ENCODE measurements at regions not wholly inside any gene's neighbourhood (a gene's known extent, or its start where the extent isn't known, plus 50 kb on each side); places are given as distances from the start of the nearest gene placed in this dataset.

DNA sequence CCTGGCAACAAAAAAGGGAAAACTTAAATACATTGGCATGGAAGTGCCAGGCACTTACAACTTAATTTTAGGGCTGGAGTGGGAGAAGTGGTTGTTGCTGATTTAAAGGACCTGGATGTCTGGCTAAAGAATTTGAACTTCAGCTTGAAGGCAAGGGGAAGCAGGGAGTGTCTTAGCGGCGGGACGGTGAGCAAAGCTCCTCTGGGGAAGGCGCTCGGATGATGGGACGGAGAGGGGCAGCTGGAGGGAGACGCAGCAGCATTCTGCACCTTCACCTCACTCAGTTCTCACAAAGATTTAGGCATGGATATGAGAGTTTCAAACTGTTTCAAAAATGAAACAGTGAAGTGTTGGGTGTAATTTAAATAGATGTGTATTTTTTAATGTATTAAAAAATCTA, 967.1 kb downstream of the BRD1 start:
- FAIRE-seq, result no peak
- DNase-seq (ENCODE audit: low spot score), result no peak

DNA sequence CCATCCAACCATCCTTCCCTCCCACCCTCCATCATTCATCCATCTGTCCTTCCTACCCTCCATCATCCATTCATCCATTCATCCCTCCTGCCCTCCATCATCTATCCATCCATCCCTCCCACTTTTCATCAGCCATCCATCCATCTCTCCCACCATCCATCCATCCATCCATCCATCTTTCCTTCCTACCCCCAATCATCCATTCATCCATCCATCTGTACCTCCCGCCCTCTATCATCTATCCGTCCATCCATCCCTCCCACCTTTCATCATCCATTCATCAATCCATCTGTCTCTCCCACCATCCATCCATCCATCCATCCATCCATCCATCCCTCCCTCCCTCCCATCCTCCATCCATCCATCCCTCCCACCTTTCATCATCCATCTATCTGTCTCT, 968.8 kb downstream of the BRD1 start:
- FAIRE-seq, result no peak
- no peak for DNase-seq (ENCODE audit: low spot score)

- no peak for FAIRE-seq
- no peak for DNase-seq (ENCODE audit: low spot score)
Observed at GRCh38 chr22:48858121-48858520, 969.6 kb downstream of the BRD1 start.

- FAIRE-seq, result no peak
- no peak for DNase-seq (ENCODE audit: low spot score)
Observed at GRCh38 chr22:48857202-48857805, 970.4 kb downstream of the BRD1 start.

GRCh38 chr22:48856308-48856615, 971.4 kb downstream of the BRD1 start:
- FAIRE-seq, result no peak
- DNase-seq (ENCODE audit: low spot score), result no peak

DNA sequence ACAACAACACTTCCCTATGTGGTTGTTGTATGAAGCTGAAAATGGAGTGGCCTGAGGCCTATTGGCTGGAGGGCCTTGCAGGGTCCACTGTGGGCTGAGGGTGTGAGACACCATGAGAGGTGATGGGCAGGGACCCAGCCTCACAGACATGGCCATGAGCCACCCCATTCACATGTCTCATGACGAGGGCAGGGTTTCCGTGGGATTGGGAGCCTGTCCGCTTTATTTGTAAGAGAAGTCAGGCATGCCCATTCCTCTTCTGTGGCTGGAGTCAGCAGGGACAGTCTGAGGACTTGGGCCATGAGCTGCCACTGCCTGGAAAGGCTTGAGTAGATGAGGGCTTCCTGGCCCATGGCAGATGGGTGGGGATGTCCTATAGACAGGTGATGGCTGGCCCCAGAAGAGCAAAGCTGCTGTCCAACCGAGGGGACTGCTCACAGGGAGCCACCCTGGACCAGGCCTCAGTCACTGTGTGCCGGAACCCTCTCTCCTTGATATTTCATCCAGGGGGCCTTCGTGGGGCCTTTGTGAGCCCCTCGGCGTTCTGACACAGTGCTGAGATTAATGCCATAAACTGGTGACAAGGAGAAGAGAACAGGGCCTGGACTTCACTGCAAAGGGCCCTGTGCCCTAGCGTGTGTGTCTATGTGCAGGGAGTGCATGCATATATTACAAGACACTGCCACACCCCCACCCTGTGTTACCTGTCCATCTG, 971.9 kb downstream of the BRD1 start:
- DNase-seq (ENCODE audit: low spot score) (no peak), FAIRE-seq (no peak)

- FAIRE-seq (no peak), DNase-seq (ENCODE audit: low spot score) (no peak)
Observed at GRCh38 chr22:48855013-48855412, 972.7 kb downstream of the BRD1 start.

DNA sequence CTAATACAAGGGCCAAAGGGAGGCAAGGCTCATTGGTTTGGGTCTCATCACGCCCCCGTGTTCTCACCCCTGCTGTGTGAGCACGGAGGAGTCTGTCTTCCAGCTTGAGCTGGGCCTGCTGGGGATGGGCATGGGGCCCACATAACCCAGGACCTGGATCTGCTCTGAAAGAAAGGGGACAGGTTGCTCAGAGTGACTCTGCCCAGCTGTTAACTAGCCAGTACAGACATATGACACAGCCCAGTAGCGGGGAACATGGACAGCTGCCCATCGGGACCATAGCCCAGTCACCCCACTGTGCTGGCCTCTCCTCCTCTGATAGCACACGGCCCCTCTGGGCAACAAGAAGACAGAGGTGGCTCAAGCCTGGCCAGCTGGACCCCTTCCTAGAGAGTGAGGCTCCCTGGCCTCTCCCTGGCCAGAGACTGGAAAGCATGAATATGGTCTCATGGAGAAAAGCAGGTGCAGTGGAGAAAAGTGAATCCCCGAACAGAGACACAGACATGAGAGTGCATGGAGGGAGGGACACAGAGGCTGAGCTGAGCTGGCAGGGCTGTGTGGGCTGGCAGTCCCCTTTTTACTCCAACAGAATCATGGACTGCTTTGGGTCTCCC, 973.9 kb downstream of the BRD1 start:
- FAIRE-seq, result no peak

DNA sequence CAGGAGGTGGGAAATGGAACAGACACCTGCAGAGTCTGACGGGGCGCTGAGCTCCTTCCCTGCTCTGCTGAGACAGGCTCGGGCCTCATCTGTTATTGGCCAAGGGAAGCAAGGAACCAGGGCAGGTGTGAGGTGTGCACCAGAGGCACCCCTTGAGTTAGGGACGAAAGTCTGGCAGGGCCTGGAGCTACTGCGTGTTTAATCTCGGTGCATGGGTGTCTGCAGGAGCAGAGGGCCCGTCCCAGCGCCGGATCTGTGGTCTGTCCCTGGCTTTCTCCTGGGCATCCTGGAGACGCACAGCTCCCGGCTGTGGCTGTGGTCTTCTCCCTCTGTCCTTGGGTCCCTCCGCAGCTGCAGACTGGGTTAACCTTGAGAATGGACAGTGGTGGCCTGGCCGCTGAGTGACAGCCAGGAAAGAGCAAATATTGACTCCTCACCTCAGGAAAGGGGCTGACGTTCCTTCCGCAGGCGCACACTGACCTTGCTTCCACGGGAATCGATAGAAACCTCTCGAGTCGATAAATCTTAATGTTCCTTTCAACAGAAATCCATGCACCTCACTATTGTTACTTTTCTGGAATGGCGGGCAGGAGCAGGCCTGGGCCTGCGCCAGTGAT, 975.6 kb downstream of the BRD1 start:
- DNase-seq (ENCODE audit: low spot score) (no peak), FAIRE-seq (no peak)

More for the DNA sequence above, 973.9 kb downstream of the BRD1 start:
- DNase-seq (ENCODE audit: low spot score), result no peak

DNA sequence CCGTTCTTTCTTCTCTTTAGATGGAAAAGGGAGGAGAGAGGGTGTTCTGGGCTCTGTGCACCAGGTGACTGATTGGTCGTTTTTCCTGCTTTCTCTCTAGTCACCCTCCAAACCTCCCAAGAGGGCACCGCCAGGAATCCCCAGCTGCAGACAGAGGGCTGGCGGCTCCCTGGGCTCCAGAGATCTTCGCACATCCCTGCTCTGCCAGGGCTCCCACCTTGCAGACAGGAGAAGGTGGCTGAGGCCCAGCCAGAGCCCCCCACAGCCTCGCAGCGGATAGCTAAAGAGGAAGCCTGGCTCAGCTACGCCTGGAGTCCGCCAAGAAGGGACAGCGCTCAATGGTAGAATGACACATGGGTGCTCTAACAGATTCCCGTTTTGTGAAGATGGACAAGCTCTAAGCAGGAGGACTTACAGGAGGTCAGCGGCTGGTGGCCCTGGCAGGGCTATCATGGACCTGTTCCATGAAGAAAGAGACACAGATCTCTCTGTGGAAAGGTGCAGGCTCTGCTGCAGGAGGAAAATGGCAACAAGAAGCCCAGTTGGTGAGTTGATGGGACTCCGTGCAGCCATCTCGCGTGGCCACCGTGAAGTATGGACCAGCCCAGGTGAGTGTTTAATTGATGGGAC, 976.9 kb downstream of the BRD1 start:
- no peak for DNase-seq (ENCODE audit: low spot score)
- FAIRE-seq, result no peak

DNA sequence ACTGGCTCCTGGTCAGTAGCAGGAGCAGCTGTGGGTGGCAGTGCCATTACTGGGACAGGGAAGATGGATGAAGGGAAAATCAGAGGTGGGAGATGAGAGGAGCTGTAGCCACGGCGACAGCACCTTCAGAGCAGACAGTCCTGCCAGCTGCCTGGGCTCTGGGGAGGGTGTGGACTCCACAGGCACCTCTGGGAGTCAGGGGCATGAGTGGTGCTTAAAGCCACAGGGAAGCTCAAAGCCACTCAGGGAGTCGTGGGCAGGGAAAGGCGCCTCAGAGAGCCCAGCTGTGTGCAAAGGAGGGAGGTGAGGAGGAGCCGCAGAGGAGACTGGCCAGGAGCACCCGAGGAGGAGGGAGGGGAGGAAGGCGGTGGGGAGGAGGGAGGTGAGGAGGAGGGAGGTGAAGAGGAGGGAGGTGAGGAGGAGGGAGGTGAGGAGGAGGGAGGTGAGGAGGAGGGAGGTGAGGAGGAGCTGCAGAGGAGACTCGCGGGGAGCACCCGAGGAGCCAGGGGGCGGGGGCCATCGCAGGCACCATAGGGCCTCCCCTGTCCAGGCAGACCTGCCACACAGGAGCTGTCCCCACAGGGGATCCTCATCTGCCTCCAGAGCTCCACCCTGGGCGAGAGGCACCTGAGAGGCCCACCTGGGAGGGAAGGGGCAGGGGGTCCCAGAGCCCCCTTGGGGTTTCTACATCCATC, 977.6 kb downstream of the BRD1 start:
- FAIRE-seq (no peak), DNase-seq (ENCODE audit: low spot score) (no peak)

- FAIRE-seq (no peak), DNase-seq (ENCODE audit: low spot score) (no peak)
Observed at GRCh38 chr22:48849219-48849912, 978.3 kb downstream of the BRD1 start.

DNA sequence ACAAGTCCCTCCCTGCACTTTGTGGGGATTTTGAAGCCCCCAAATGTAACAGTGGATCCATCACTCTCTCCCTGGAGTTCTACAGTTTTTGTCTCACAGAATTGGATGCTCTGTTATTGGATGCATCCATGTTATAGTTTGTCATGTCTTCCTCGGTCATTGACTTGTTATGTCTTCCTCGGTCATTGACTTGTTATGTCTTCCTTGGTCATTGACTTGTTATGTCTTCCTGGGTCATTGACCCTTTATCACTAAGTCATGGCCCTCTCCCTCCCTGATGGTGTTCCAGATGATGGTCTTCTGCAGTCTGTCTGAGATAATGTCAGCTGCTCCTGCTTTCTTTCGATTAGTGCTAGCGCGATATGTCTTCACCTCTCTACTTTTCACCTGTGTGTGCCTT, 981.5 kb downstream of the BRD1 start:
- no peak for DNase-seq (ENCODE audit: low spot score)
- FAIRE-seq, result no peak

DNA sequence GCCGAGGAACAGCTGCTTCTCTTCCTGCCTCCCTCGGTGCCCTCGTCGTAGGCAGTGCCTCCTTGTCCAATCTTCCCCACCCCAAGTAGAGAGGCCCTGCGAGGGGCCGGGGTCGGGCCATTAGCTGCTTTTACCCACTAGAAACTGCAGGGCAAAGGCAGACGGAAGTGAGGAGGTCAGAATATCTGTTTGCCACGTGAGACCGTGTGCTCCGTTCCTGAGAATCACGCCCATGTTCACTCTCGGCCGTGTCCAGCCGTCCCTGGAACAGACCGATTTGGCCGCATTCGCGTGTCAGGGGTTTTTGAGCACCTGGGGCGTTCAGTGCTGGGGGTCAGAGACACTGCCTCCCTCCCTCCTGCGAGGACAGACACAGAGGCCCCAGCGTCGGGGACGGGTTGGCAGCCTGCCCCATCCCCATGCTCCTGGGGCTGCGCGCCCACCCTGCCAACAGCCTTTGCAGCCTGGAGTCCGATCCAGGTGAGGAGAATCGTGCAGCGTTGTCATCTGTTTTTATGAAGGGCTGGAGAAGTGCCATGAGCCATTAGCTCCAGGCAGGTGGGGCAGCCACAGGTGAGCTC, 982.2 kb downstream of the BRD1 start:
- DNase-seq (ENCODE audit: low spot score) (no peak), FAIRE-seq (no peak)

- FAIRE-seq, result no peak
Observed at GRCh38 chr22:48844056-48844675, 983.5 kb downstream of the BRD1 start.

DNA sequence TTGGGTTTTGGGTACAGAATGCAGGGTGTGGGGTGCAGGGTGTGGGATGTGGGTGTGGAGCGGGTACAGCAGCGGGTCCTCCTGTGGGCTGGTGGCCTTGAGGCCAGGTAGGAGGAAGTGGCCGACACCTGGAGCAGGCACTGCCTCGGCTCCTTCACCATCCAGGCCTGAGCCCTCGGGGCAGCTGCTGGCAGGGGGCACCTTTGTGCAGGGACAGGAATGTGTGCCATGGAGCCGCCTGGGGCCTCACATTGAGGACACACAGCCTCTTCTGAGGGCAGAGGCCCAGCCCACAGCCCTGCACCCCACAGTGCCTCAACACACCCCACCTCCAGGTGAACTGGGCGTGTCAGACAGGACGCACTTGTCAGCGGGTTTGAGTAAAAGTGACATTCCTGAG, 984.0 kb downstream of the BRD1 start:
- FAIRE-seq (no peak), DNase-seq (ENCODE audit: low spot score) (no peak)

More at GRCh38 chr22:48844056-48844675, 983.5 kb downstream of the BRD1 start:
- no peak for DNase-seq (ENCODE audit: low spot score)

- DNase-seq (ENCODE audit: low spot score) (no peak), FAIRE-seq (no peak)
Observed at GRCh38 chr22:48842976-48843375, 984.7 kb downstream of the BRD1 start.

DNA sequence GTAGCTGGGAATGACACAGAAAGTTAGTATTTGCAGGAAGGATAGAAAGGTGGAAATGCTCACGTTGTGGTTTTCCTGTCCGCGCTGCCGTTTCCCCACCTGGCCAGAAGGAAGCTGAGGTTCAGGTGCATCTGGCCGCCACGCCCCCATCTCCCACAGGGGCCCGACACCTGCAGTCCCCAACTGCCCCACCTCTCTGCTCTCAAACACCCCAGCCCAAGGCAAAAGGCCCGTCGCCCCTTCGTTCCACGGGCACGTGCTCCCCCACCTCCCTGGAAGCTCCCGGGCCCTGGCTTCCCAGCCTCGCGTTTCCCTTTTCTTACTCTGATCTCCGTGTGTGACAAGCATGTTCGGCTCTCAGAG, 985.1 kb downstream of the BRD1 start:
- FAIRE-seq (no peak), DNase-seq (ENCODE audit: low spot score) (no peak)

DNA sequence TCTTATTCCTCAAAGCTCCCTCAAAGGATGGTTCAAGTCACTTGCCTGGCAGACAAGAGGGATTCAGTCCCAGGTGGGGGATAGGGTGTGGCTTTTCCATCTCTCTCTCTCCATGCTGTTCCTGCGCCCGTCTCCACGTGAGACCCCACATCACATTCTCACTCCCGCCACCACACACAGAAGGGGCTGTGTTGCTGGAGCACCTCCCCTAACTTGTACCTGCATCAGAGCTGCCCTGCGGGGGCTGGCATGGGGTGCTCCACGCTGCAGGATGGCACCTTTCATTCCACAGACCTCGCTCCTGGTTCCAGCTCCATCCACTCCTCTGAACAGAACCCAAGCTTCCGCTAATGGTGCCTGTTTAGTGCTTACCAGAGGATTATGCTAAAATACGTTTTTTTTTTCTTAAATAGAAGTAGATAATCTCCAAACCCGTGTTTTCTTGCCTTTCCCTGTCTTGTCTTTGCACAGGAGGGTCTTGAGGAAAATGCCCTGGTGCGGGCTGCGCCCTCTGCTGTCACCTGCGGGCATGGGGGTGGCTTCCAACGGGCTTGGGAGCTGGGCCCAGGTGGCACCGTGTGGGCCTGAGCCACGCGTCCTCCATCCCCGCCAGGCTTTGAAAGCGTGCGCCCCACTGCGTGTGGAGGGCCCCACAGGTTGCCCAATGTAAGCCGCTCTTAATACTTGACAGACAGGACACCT, 985.6 kb downstream of the BRD1 start:
- no peak for FAIRE-seq
- DNase-seq (ENCODE audit: low spot score), result no peak

All from RCC 7860 (cell line).